Stimulated activated CD8-positive, alpha-beta memory T cell treated with anti-CD3 and anti-CD28 coated beads, Interleukin-15, amount 100 ng/mL, for 4 hours (primary cell): ENCODE measurements at regions not wholly inside any gene's neighbourhood (a gene's known extent, or its start where the extent isn't known, plus 50 kb on each side); places are given as distances from the start of the nearest gene placed in this dataset.

Source experiments
- DNase-seq, 2 donors: peaks; one replicate each; pipeline ENCODE4 v3.0.0-alpha.2; 2020; ENCODE audit warnings: low read depth in 2 of 2

- DNase-seq, result no peak
Observed at GRCh38 chr2:43034242-43034619, 192.2 kb downstream of the ZFP36L2 start.

GRCh38 chr2:43033466-43034241 is 192.8 kb downstream of the ZFP36L2 start:
- no peak for DNase-seq

- no peak for DNase-seq
Observed at GRCh38 chr2:43033016-43033270, 193.5 kb downstream of the ZFP36L2 start.

- no peak for DNase-seq
Observed at GRCh38 chr2:43032213-43033015, 194.0 kb downstream of the ZFP36L2 start.

- DNase-seq, result no peak
Observed at GRCh38 chr2:43031471-43032212, 194.8 kb downstream of the ZFP36L2 start.

GRCh38 chr2:43030551-43031307 is 195.7 kb downstream of the ZFP36L2 start:
- no peak for DNase-seq

- DNase-seq, result no peak
Observed at GRCh38 chr2:43029186-43029585, 197.2 kb downstream of the ZFP36L2 start.

GRCh38 chr2:43028188-43028587 is 198.2 kb downstream of the ZFP36L2 start:
- no peak for DNase-seq

- DNase-seq, result no peak
Observed at GRCh38 chr2:43027097-43027873, 199.1 kb downstream of the ZFP36L2 start.

- DNase-seq, result no peak
Observed at GRCh38 chr2:43026426-43027096, 199.8 kb downstream of the ZFP36L2 start.

GRCh38 chr2:43025709-43026295 is 200.6 kb downstream of the ZFP36L2 start:
- no peak for DNase-seq

GRCh38 chr2:43024515-43025011 is 201.8 kb downstream of the ZFP36L2 start:
- no peak for DNase-seq

GRCh38 chr2:43023791-43024514 is 202.5 kb downstream of the ZFP36L2 start:
- no peak for DNase-seq

GRCh38 chr2:43022896-43023295 is 203.5 kb downstream of the ZFP36L2 start:
- DNase-seq, result no peak

- no peak for DNase-seq
Observed at GRCh38 chr2:43021791-43022509, 204.5 kb downstream of the ZFP36L2 start.

- no peak for DNase-seq
Observed at GRCh38 chr2:43020990-43021669, 205.3 kb downstream of the ZFP36L2 start.

GRCh38 chr2:43020296-43020695 is 206.1 kb downstream of the ZFP36L2 start:
- no peak for DNase-seq

GRCh38 chr2:43019536-43020183 is 206.7 kb downstream of the ZFP36L2 start:
- DNase-seq, result no peak
